ENCODE measurements at regions not wholly inside any gene's neighbourhood (a gene's known extent, or its start where the extent isn't known, plus 50 kb on each side); places are given as distances from the start of the nearest gene placed in this dataset.
"Not testable (repeated sequence)": the region's sequence is repeated elsewhere in the genome, so short reads cannot be mapped to it uniquely, and the experiment has no call there.

DNA sequence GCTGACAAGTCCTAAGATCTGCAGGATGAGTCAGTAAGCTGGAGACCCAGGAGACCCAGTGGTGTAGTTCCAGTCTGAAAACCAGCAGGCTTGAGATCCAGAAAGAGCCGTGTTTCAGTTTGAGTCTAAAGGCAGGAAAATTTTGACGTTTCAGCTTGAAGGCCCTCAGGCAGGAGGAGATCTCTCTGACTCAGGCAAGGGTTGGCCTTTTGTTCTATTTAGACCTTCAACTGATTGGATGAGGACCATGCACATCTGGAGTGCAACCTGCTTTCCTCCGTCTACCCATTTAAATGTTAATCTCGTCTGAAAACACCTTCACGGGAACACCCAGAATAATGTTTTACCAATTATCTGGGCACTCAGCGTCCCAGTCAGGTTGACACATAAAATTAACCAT lies 69.5 kb downstream of the NPIPA7 start:
- not testable (repeated sequence) for DNase-seq

GRCh38 chr16:16449712-16450237 lies 70.8 kb downstream of the NPIPA7 start:
- not testable (repeated sequence) for DNase-seq

GRCh38 chr16:16451721-16452410 lies 72.9 kb downstream of the NPIPA7 start:
- not testable (repeated sequence) for DNase-seq

DNA sequence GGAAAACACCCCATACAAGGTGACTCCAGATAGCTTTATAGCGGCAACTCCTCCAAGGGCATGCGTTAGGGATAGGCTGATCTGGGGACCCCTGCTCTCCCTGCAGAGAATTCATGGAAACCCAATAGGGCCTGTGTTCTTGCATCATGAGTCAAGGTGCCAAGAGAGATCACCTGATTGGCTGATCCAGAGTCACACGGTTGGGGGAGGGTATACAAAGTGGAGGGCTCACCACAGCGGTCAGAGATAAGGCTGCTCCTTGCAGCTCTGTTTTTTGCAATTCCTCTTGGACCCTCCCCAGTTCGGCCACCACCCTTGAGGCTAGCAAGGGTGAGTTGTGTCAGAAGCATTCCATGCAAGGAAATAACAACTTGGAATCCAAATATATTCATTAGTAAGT lies 79.6 kb downstream of the NPIPA7 start:
- DNase-seq, result not testable (repeated sequence)

DNA sequence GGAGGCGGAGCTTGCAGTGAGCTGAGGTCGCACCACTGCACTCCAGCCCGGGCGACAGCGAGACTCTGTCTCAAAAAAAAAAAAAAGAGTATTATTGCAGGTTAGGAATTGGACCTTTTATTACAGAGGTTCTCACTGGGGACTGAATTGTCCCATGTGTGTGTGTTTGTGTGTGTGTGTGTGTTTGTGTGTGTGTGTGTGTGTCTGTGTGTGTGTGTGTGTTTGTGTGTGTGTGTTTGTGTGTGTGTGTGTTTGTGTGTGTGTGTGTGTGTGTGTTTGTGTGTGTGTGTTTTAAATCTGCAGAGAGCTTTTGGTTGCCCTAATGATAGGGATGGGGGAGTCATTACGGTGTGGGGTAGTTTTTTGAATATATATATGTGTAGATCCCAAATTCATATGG lies 84.9 kb downstream of the NPIPA7 start:
- DNase-seq, result not testable (repeated sequence)

- DNase-seq, result not testable (repeated sequence)
These were observed 110.0 kb downstream of the NPIPA7 start for GRCh38 chr16:16488919-16489318.

GRCh38 chr16:16489466-16489865 lies 110.5 kb downstream of the NPIPA7 start:
- DNase-seq, result not testable (repeated sequence)

- DNase-seq, result not testable (repeated sequence)
These were observed 115.2 kb downstream of the NPIPA7 start for GRCh38 chr16:16494114-16494513.

GRCh38 chr16:16494998-16495397 lies 116.1 kb downstream of the NPIPA7 start:
- DNase-seq, result not testable (repeated sequence)

DNA sequence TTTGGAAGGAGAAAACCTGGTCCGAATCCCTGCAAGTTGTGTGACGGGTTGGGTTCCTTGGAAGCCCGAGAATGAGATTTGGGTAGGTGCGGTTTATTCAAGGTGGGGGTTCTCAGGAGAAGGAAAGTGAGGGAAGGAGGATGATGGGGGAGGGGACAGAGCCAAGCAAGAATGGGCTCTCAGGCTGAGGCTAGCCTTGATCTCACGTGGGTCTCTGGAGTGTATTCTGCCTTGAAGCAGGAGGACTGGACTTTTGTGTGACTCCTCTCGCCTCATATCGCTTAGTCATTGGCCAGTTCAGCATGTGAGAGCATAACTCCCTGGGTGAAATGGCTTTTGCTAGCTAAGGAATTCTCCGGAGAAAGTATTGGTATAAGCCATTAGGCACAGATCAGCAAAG lies 120.9 kb downstream of the NPIPA7 start:
- not testable (repeated sequence) for DNase-seq

DNA sequence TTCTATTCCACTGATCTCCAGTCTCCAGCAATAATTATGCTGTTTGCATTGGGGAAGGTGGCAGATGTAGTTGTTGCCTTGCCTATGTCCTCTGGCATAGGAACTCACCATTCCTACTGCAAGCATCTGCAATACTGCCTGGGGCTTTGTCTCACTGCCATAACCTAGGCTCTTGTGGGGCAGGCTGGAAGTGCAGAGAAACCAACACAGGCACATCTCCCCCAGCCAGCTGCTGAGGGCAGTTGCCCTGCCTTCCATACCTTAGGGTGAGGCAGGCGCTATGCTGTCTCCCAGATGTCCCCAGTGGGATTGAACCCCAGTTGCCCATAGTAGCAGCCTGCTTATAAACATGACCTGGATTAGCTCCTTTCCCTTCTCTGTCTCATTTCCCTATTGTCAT lies 128.1 kb downstream of the NPIPA7 start:
- not testable (repeated sequence) for DNase-seq

GRCh38 chr16:16508344-16508743 lies 129.4 kb downstream of the NPIPA7 start:
- not testable (repeated sequence) for DNase-seq

DNA sequence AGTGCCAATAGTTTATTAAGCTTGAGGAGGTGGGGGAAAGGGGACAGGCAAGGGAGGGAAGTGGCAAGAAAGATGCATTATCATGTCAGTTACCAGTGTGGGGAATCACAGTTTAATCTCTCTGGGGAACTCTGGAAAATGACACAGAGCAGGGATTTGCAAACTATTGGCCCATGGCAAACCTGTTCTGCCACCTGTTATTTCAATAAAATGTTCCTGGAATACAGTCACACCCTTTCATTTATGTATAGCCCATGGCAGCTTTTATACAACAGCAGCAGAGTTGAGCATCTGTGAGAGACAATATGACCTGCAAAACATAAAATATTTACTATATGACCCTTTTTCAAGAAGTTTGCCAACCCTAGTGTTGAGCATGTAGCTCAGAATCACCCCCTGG lies 140.5 kb downstream of the NPIPA7 start:
- not testable (repeated sequence) for DNase-seq

- DNase-seq, result not testable (repeated sequence)
These were observed 142.5 kb downstream of the NPIPA7 start for GRCh38 chr16:16521239-16522002.

- not testable (repeated sequence) for DNase-seq
These were observed 148.1 kb downstream of the NPIPA7 start for GRCh38 chr16:16526998-16527397.

GRCh38 chr16:16530744-16531143 lies 151.8 kb downstream of the NPIPA7 start:
- DNase-seq, result not testable (repeated sequence)

DNA sequence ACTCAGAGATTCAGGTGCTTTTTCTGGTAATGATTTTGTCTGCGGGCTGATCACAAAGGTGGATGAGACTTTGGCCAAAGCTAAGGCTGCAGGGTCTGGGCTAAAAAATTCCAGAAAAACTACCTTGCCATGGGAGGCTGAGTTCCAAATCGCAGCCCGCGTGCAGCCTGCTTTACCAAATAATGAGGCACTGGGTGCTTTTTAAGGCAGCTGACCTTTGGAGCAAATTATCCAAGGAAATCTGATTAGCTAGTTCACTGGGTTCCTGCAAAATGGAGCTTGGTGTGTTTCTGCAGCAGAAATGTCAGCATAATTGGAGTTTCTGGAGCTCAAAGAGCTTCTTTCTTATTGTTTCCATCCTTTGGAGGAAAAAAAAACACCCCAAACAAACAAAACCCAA lies 156.6 kb downstream of the NPIPA7 start:
- DNase-seq, result not testable (repeated sequence)

DNA sequence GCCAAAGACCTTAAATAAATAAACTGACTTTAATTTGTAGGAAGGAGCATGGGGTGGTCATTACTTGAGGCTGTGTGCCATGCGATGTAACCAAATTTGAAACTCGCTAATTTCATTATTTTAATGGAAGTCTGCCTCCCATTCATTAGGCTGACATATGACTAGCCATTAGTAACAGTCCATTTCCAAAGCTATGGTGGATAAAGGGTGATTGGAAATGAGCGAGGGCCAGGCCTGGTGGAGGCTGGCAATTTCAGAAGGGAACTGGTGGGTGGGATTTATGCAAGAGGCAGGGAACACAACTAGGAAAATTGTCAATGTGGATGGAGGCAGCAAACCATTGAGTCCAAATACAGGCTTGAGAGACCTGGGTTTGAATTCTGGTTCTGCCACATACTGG lies 157.2 kb downstream of the NPIPA7 start:
- DNase-seq, result not testable (repeated sequence)

- not testable (repeated sequence) for DNase-seq
These were observed 170.8 kb downstream of the NPIPA7 start for GRCh38 chr16:16549710-16550109.

GRCh38 chr16:16550824-16551223 lies 171.9 kb downstream of the NPIPA7 start:
- not testable (repeated sequence) for DNase-seq

DNA sequence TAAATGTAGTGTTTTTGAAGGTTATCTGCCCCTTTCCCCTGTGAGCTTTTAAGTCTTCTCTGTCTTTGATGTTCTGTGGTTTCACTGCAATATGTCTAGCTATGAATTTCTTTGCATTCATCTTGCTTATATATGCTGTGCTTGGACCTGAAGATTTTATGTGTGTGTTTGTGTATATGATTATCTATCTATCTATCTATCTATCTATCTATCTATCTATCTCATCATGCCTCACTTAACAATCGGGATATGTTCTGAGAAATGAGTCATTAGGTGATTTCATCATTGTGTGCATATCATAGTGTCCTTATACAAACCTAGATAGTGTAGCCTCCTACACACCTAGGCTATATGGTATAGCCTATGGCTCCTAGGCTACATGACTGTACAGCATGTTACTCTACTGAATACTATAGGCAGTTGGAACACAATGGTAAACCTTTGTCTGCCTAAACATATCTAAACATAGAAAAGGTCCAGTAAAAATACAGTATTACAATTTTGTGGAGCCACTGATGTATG lies 173.9 kb downstream of the NPIPA7 start:
- DNase-seq, result not testable (repeated sequence)

GRCh38 chr16:16559179-16559740 lies 180.3 kb downstream of the NPIPA7 start:
- not testable (repeated sequence) for DNase-seq

DNA sequence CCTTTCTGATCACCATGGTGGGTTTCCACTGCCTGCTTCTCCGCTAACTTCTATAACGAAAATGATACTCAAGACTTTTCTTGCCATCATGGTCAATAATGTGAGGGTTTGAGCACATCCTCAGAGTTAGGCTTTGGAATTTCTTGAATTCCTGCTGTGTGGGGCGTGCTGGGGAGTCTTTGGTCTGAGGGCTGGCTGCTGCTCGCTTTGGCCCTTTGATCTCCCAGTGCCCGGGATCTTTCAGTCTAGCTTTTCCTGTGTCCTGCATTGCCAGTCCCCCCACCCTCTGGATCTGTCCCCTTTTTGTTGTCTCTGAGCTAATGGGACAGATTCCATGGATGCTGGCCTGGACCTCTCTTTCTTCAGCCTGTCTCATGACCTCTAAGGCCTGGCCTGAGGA lies 182.6 kb downstream of the NPIPA7 start:
- DNase-seq, result not testable (repeated sequence)
